ENCODE measurements at regions not wholly inside any gene's neighbourhood (a gene's known extent, or its start where the extent isn't known, plus 50 kb on each side); places are given as distances from the start of the nearest gene placed in this dataset.

- TF ChIP-seq, protein P1, sequence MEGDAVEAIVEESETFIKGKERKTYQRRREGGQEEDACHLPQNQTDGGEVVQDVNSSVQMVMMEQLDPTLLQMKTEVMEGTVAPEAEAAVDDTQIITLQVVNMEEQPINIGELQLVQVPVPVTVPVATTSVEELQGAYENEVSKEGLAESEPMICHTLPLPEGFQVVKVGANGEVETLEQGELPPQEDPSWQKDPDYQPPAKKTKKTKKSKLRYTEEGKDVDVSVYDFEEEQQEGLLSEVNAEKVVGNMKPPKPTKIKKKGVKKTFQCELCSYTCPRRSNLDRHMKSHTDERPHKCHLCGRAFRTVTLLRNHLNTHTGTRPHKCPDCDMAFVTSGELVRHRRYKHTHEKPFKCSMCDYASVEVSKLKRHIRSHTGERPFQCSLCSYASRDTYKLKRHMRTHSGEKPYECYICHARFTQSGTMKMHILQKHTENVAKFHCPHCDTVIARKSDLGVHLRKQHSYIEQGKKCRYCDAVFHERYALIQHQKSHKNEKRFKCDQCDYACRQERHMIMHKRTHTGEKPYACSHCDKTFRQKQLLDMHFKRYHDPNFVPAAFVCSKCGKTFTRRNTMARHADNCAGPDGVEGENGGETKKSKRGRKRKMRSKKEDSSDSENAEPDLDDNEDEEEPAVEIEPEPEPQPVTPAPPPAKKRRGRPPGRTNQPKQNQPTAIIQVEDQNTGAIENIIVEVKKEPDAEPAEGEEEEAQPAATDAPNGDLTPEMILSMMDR (IDR thresholded peaks at IDR 0.05; ENCODE audit: low read depth, low read length): no peak
- no peak for TF ChIP-seq EZH2phosphoT487 (IDR thresholded peaks at IDR 0.05; ENCODE audit: low read depth)
Measured at GRCh38 chr4:148823419-148823769, 381.2 kb upstream of the NR3C2 start.

Data from OCI-LY3 (cell line).